ENCODE measurements at regions not wholly inside any gene's neighbourhood (a gene's known extent, or its start where the extent isn't known, plus 50 kb on each side); places are given as distances from the start of the nearest gene placed in this dataset.

DNA sequence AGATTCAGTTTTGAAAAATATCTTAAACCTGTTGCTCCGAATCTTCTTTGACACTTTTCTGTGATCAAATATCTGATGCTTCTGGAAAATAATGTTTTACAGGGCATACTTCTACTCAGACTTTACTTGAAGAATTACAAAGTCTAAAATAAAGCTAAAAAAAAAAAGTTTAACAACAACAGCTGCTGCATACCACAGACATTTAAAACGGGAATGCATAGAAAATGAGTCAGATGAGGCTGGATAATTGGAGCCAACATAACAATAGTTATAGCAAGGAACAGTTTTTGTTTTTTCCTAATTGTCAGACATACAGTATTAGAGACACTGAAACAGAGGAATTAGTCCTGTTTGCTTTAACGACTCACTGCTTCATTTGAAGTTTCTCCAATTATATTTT, 1090.2 kb downstream of the SUCLG1 start:
- no peak for TF ChIP-seq EP300 (IDR thresholded peaks at IDR 0.05; ENCODE audit: borderline replicate concordance in 1 of 2, control insufficient read depth in 1 of 2, low read depth in 2 of 2, low read length in 2 of 2)
- TF ChIP-seq, protein P1, sequence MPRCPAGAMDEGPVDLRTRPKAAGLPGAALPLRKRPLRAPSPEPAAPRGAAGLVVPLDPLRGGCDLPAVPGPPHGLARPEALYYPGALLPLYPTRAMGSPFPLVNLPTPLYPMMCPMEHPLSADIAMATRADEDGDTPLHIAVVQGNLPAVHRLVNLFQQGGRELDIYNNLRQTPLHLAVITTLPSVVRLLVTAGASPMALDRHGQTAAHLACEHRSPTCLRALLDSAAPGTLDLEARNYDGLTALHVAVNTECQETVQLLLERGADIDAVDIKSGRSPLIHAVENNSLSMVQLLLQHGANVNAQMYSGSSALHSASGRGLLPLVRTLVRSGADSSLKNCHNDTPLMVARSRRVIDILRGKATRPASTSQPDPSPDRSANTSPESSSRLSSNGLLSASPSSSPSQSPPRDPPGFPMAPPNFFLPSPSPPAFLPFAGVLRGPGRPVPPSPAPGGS (IDR thresholded peaks at IDR 0.05; ENCODE audit: borderline replicate concordance, insufficient read depth, low read depth, low read length, poor library complexity, severe bottlenecking), result no peak
- TF ChIP-seq BHLHE40 (IDR thresholded peaks at IDR 0.05; ENCODE audit: borderline replicate concordance in 1 of 2, low read depth in 2 of 2, low read length in 1 of 2), result no peak
- no peak for TF ChIP-seq MEF2A (IDR thresholded peaks at IDR 0.05; ENCODE audit: insufficient read depth, low read depth, low read length)
- TF ChIP-seq RB1 (IDR thresholded peaks at IDR 0.05; ENCODE audit: borderline replicate concordance), result no peak
- TF ChIP-seq, protein P2, sequence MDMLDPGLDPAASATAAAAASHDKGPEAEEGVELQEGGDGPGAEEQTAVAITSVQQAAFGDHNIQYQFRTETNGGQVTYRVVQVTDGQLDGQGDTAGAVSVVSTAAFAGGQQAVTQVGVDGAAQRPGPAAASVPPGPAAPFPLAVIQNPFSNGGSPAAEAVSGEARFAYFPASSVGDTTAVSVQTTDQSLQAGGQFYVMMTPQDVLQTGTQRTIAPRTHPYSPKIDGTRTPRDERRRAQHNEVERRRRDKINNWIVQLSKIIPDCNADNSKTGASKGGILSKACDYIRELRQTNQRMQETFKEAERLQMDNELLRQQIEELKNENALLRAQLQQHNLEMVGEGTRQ (IDR thresholded peaks at IDR 0.05; ENCODE audit: borderline replicate concordance, low read depth, low read length), result no peak
- TF ChIP-seq, protein P3, sequence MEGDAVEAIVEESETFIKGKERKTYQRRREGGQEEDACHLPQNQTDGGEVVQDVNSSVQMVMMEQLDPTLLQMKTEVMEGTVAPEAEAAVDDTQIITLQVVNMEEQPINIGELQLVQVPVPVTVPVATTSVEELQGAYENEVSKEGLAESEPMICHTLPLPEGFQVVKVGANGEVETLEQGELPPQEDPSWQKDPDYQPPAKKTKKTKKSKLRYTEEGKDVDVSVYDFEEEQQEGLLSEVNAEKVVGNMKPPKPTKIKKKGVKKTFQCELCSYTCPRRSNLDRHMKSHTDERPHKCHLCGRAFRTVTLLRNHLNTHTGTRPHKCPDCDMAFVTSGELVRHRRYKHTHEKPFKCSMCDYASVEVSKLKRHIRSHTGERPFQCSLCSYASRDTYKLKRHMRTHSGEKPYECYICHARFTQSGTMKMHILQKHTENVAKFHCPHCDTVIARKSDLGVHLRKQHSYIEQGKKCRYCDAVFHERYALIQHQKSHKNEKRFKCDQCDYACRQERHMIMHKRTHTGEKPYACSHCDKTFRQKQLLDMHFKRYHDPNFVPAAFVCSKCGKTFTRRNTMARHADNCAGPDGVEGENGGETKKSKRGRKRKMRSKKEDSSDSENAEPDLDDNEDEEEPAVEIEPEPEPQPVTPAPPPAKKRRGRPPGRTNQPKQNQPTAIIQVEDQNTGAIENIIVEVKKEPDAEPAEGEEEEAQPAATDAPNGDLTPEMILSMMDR (IDR thresholded peaks at IDR 0.05 in 2 of 3, conservative IDR thresholded peaks at IDR 0.05 in 1 of 3; ENCODE audit: control insufficient read depth in 2 of 3, extremely low read depth in 1 of 3, insufficient read depth in 1 of 3, low read depth in 3 of 3, low read length in 3 of 3), result no peak
- no peak for TF ChIP-seq POLR2AphosphoS5 (IDR thresholded peaks at IDR 0.05; ENCODE audit: low read length)
- no peak for TF ChIP-seq YBX1 (IDR thresholded peaks at IDR 0.05)
- TF ChIP-seq EZH2 (IDR thresholded peaks at IDR 0.05; ENCODE audit: borderline replicate concordance, control insufficient read depth, low read depth, low read length), result no peak
